ENCODE measurements at regions not wholly inside any gene's neighbourhood (a gene's known extent, or its start where the extent isn't known, plus 50 kb on each side); places are given as distances from the start of the nearest gene placed in this dataset.

DNA sequence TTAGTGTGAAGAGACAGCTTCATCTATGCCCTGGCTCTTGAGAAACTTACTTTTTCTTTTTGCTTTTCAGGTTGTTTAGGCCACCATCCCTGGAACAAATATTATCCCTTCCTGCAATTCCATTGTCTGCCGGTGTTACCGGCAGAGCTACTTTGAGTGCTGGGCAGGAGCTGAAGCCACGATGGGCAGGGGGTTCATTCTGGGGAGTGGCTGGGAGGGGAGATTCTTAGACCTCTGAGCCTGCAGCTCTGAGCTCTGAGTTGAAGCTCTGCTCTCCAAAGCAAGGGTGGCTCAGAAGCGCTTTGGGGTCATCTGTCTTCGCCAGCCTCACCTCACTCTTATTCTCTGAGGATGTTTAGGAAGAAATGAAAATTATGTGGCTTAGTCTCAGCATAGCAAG is 1066.6 kb upstream of the SLC10A2 start:
- no peaks in the 10 kb centered on the region for H3K36me3 ChIP-seq (ENCODE audit: control insufficient read depth in 1 of 2, insufficient read depth in 2 of 2, low read length in 2 of 2)
- H3K27ac ChIP-seq (ENCODE audit: low read depth, low read length), result no peak overlapping the region
- no peaks in the 10 kb centered on the region for H4K20me1 ChIP-seq (ENCODE audit: insufficient read depth)
- H3K4me2 ChIP-seq (ENCODE audit: low read length), result no peak overlapping the region
- no peak for DNase-seq (ENCODE audit: low read depth, low spot score)
- POLR2A ChIA-PET, result no interaction called here
- CTCF ChIA-PET, result no interaction called here
- H3K4me3 ChIP-seq (replicated peaks in 1 of 2; ENCODE audit: low read depth in 1 of 2, low read length in 2 of 2), result no peak overlapping the region
- RAD21 ChIA-PET (ENCODE audit: low non-redundant PET in 1 of 2, low total read pairs in 2 of 2, uncharacterized antibody in 2 of 2, unreplicated experiment in 2 of 2), result no interaction called here
- no peak for ATAC-seq
- no peak overlapping the region for H3K9ac ChIP-seq (ENCODE audit: low read length)
- no peak overlapping the region for H2AFZ ChIP-seq (ENCODE audit: low read depth, low read length, poor library complexity, severe bottlenecking)
- H3K9me2 ChIP-seq (ENCODE audit: insufficient read depth), result no peaks in the 10 kb centered on the region
- no peak for TF ChIP-seq SIN3A (IDR thresholded peaks at IDR 0.05; ENCODE audit: low read depth)
- no TSS peak for BruUV-seq (replicated peaks)
- no peaks in the 10 kb centered on the region for H3K4me1 ChIP-seq (ENCODE audit: control insufficient read depth in 1 of 2, insufficient read depth in 2 of 2, low read length in 2 of 2)
- intact Hi-C loops (cut with micrococcal nuclease), result no loop called here
- H3K27me3 ChIP-seq (ENCODE audit: insufficient read depth, low read length), result no peaks in the 10 kb centered on the region
- H3K9me3 ChIP-seq (ENCODE audit: control insufficient read depth in 1 of 2, insufficient read depth in 1 of 2, low read depth in 1 of 2, low read length in 2 of 2), result no peaks in the 10 kb centered on the region
- H3K79me2 ChIP-seq (ENCODE audit: insufficient read depth, low read length), result no peaks in the 10 kb centered on the region

- no peak overlapping the region for H3K4me3 ChIP-seq (replicated peaks in 1 of 2; ENCODE audit: low read depth in 1 of 2, low read length in 2 of 2)
- POLR2A ChIA-PET, result no interaction called here
- H3K36me3 ChIP-seq (ENCODE audit: control insufficient read depth in 1 of 2, insufficient read depth in 2 of 2, low read length in 2 of 2), result no peaks in the 10 kb centered on the region
- no peaks in the 10 kb centered on the region for H3K79me2 ChIP-seq (ENCODE audit: insufficient read depth, low read length)
- H3K27ac ChIP-seq (ENCODE audit: low read depth, low read length), result no peak overlapping the region
- ATAC-seq (no peak), DNase-seq (ENCODE audit: low read depth, low spot score) (no peak)
- CTCF ChIA-PET, result no interaction called here
- no peak overlapping the region for H2AFZ ChIP-seq (ENCODE audit: low read depth, low read length, poor library complexity, severe bottlenecking)
- intact Hi-C loops (cut with micrococcal nuclease), result no loop called here
- no peaks in the 10 kb centered on the region for H3K27me3 ChIP-seq (ENCODE audit: insufficient read depth, low read length)
- no peaks in the 10 kb centered on the region for H3K4me1 ChIP-seq (ENCODE audit: control insufficient read depth in 1 of 2, insufficient read depth in 2 of 2, low read length in 2 of 2)
- H3K9ac ChIP-seq (ENCODE audit: low read length), result no peak overlapping the region
- no peaks in the 10 kb centered on the region for H3K9me3 ChIP-seq (ENCODE audit: control insufficient read depth in 1 of 2, insufficient read depth in 1 of 2, low read depth in 1 of 2, low read length in 2 of 2)
- H3K4me2 ChIP-seq (ENCODE audit: low read length), result no peak overlapping the region
- no peaks in the 10 kb centered on the region for H3K9me2 ChIP-seq (ENCODE audit: insufficient read depth)
- H4K20me1 ChIP-seq (ENCODE audit: insufficient read depth), result no peaks in the 10 kb centered on the region
- BruUV-seq (replicated peaks), result no TSS peak
- RAD21 ChIA-PET (ENCODE audit: low non-redundant PET in 1 of 2, low total read pairs in 2 of 2, uncharacterized antibody in 2 of 2, unreplicated experiment in 2 of 2), result no interaction called here
- TF ChIP-seq EZH2 (IDR thresholded peaks at IDR 0.05), result no peak
- TF ChIP-seq ELF1 (IDR thresholded peaks at IDR 0.05; ENCODE audit: borderline replicate concordance, low read depth), result no peak
- no peak for TF ChIP-seq SP1 (IDR thresholded peaks at IDR 0.05; ENCODE audit: low read depth)
- TF ChIP-seq EZH2phosphoT487 (IDR thresholded peaks at IDR 0.05; ENCODE audit: borderline replicate concordance), result no peak
- TF ChIP-seq TCF7L2 (IDR thresholded peaks at IDR 0.05; ENCODE audit: borderline replicate concordance, extremely low read depth, insufficient read depth, insufficient read length), result no peak
- no peak for TF ChIP-seq POLR2AphosphoS5 (IDR thresholded peaks at IDR 0.05; ENCODE audit: low read depth, low read length)
- no peak for TF ChIP-seq YY1 (IDR thresholded peaks at IDR 0.05; ENCODE audit: extremely low read depth, insufficient replicate concordance, low read depth, low read length)
- TF ChIP-seq POLR2A (IDR thresholded peaks at IDR 0.05; ENCODE audit: borderline replicate concordance, extremely low read depth, insufficient read depth, insufficient read length), result no peak
- no peak for TF ChIP-seq CBX3 (IDR thresholded peaks at IDR 0.05; ENCODE audit: low read depth)
- no peak for TF ChIP-seq CEBPB (IDR thresholded peaks at IDR 0.05; ENCODE audit: low read depth)
- no peak for TF ChIP-seq FOSL1 (IDR thresholded peaks at IDR 0.05; ENCODE audit: low read depth)
- TF ChIP-seq, protein P1, sequence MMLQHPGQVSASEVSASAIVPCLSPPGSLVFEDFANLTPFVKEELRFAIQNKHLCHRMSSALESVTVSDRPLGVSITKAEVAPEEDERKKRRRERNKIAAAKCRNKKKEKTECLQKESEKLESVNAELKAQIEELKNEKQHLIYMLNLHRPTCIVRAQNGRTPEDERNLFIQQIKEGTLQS (IDR thresholded peaks at IDR 0.05), result no peak
- no peak for TF ChIP-seq ZNF274 (IDR thresholded peaks at IDR 0.05; ENCODE audit: low read depth, low read length)
- TF ChIP-seq, protein P2, sequence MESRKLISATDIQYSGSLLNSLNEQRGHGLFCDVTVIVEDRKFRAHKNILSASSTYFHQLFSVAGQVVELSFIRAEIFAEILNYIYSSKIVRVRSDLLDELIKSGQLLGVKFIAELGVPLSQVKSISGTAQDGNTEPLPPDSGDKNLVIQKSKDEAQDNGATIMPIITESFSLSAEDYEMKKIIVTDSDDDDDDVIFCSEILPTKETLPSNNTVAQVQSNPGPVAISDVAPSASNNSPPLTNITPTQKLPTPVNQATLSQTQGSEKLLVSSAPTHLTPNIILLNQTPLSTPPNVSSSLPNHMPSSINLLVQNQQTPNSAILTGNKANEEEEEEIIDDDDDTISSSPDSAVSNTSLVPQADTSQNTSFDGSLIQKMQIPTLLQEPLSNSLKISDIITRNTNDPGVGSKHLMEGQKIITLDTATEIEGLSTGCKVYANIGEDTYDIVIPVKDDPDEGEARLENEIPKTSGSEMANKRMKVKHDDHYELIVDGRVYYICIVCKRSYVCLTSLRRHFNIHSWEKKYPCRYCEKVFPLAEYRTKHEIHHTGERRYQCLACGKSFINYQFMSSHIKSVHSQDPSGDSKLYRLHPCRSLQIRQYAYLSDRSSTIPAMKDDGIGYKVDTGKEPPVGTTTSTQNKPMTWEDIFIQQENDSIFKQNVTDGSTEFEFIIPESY (IDR thresholded peaks at IDR 0.05; ENCODE audit: extremely low read depth, insufficient replicate concordance, low read length), result no peak
- TF ChIP-seq RAD21 (IDR thresholded peaks at IDR 0.05; ENCODE audit: low read depth), result no peak
- no peak for TF ChIP-seq EGR1 (IDR thresholded peaks at IDR 0.05; ENCODE audit: low read depth)
- TF ChIP-seq CTCF (IDR thresholded peaks at IDR 0.05 in 2 of 3, conservative IDR thresholded peaks at IDR 0.05 in 1 of 3; ENCODE audit: borderline replicate concordance in 1 of 3, insufficient read depth in 1 of 3, low read depth in 2 of 3, low read length in 2 of 3), result no peak
- TF ChIP-seq JUND (IDR thresholded peaks at IDR 0.05), result no peak
Measured at GRCh38 chr13:104114101-104114500, 1047.9 kb upstream of the SLC10A2 start.

Data from HCT116 (cell line).